ENCODE measurements at regions not wholly inside any gene's neighbourhood (a gene's known extent, or its start where the extent isn't known, plus 50 kb on each side); places are given as distances from the start of the nearest gene placed in this dataset.

GRCh38 chr5:6961837-6962635 lies 248.8 kb downstream of the TENT4A start:
- no CpG with 5 or more reads among the region's 12 CpGs for WGBS, 2 experiments (ENCODE audit: extremely low coverage in 2 of 2, insufficient read length in 1 of 2)
- no peak for DNase-seq
- Histone ChIP-seq H3K56ac (ENCODE audit: extremely low read depth, insufficient read depth, low read length) (no peak overlapping the region), H3K4me3 (ENCODE audit: insufficient read depth, low read depth, low read length) (no peak overlapping the region), H4K20me1 (ENCODE audit: insufficient read depth, low read length) (no peaks in the 10 kb centered on the region), H3K36me3 (ENCODE audit: control insufficient read depth, insufficient read depth, low read length) (no peaks in the 10 kb centered on the region), H4K5ac (ENCODE audit: low read depth, low read length) (no peak overlapping the region), H3K9me1 (ENCODE audit: insufficient read depth, low read length) (no peaks in the 10 kb centered on the region), H3K4me2 (ENCODE audit: low read depth, low read length) (no peak overlapping the region), H2AFZ (replicated peaks; ENCODE audit: low read length, poor library complexity) (no peak overlapping the region), H4K91ac (ENCODE audit: insufficient read depth, low read depth, low read length) (no peak overlapping the region), H3K4me1 (ENCODE audit: control insufficient read depth, insufficient read depth, low read length) (no peaks in the 10 kb centered on the region), H2AK9ac (replicated peaks; ENCODE audit: low read depth, low read length, poor library complexity) (no peak overlapping the region), H3K27ac (ENCODE audit: insufficient read depth, low read length) (no peak overlapping the region), H4K8ac (ENCODE audit: low read depth in 2 of 2, low read length in 2 of 2) (no peak overlapping the region), H3K4ac (ENCODE audit: low read depth, low read length) (no peak overlapping the region), H3K9ac (ENCODE audit: low read depth, low read length) (no peak overlapping the region), H3K79me1 (ENCODE audit: low read depth in 1 of 2, low read length in 2 of 2) (no peaks in the 10 kb centered on the region), H2BK20ac (ENCODE audit: low read depth, low read length) (no peak overlapping the region), H2BK15ac (ENCODE audit: low read depth, low read length) (no peak overlapping the region), H3K23ac (ENCODE audit: low read depth, low read length) (no peak overlapping the region), H3K9me3 (ENCODE audit: control insufficient read depth, insufficient read depth, low read length) (peaks cover 8% of the 10 kb centered on the region), H2AK5ac (ENCODE audit: low read depth, low read length) (no peak overlapping the region), H3K14ac (replicated peaks; ENCODE audit: low read depth, low read length) (no peak overlapping the region), H3K27me3 (ENCODE audit: control insufficient read depth, insufficient read depth, low read length) (no peaks in the 10 kb centered on the region), H3K18ac (ENCODE audit: low read depth, low read length) (no peak overlapping the region), H2BK120ac (ENCODE audit: low read depth, low read length) (no peak overlapping the region), H2BK5ac (ENCODE audit: low read depth, low read length, poor library complexity, severe bottlenecking) (no peak overlapping the region)
- in situ Hi-C loops (cut with MboI; ENCODE audit: low sequenced_read_pairs) (no loop called here), dilution Hi-C loops (cut with HindIII; ENCODE audit: low sequenced_read_pairs, unreplicated experiment) (no loop called here), intact Hi-C loops (cut with micrococcal nuclease) (no loop called here)
- no peak for ATAC-seq (ENCODE audit: low read depth)
- TF ChIP-seq BHLHE40 (IDR thresholded peaks at IDR 0.05; ENCODE audit: low read depth, low read length) (no peak), SMC3 (IDR thresholded peaks at IDR 0.05; ENCODE audit: low read depth, low read length) (no peak), POLR2A (IDR thresholded peaks at IDR 0.05; ENCODE audit: low read depth, low read length) (no peak), RFX5 (IDR thresholded peaks at IDR 0.05; ENCODE audit: low read depth, low read length) (no peak), RCOR1 (IDR thresholded peaks at IDR 0.05; ENCODE audit: insufficient replicate concordance, low read length) (no peak), USF2 (IDR thresholded peaks at IDR 0.05; ENCODE audit: low read depth, low read length) (no peak), CEBPB (IDR thresholded peaks at IDR 0.05; ENCODE audit: low read depth, low read length) (no peak), FOS (IDR thresholded peaks at IDR 0.05; ENCODE audit: low read depth, low read length) (no peak), CHD1 (IDR thresholded peaks at IDR 0.05; ENCODE audit: low read depth, low read length) (no peak), MAZ (IDR thresholded peaks at IDR 0.05; ENCODE audit: borderline replicate concordance, low read depth, low read length) (no peak), NFE2L2 (IDR thresholded peaks at IDR 0.05; ENCODE audit: low read depth, low read length) (no peak), CTCF (conservative IDR thresholded peaks at IDR 0.05; ENCODE audit: low read depth, low read length) (no peak), MAFK (IDR thresholded peaks at IDR 0.05; ENCODE audit: low read depth, low read length) (no peak), ELK1 (IDR thresholded peaks at IDR 0.05; ENCODE audit: borderline replicate concordance, low read depth, low read length) (no peak), RAD21 (IDR thresholded peaks at IDR 0.05; ENCODE audit: low read length) (no peak), MXI1 (IDR thresholded peaks at IDR 0.05; ENCODE audit: borderline replicate concordance, low read depth, low read length) (no peak)
- BruUV-seq (replicated peaks) = no TSS peak
- ChIA-PET POLR2A (ENCODE audit: unreplicated experiment) (no interaction called here), CTCF (no interaction called here)

Measured in IMR-90 (cell line).